K562 (cell line): ENCODE measurements at regions not wholly inside any gene's neighbourhood (a gene's known extent, or its start where the extent isn't known, plus 50 kb on each side); places are given as distances from the start of the nearest gene placed in this dataset.

ENCODE experiments used
- ATAC-seq: fragments of 200-7000 bp; cut with Tn5 transposase; 3 replicates; pipeline ENCODE4 v1.9.1; 2020; ENCODE audit warnings: moderate library complexity
- BruUV-seq: library from RNA; stranded (reverse); fragments of 400-500 nt; replicated peaks from 2 replicates; lab custom pipeline; 2021; lab: Mats Ljungman, UMichigan
- CTCF ChIA-PET: fragments of 300-600 bp; formaldehyde crosslinking; extraction: SDS; loops from one replicate; lab custom pipeline; 2021; ENCODE audit warnings: low intra/inter-chr PET ratio; lab: Yijun Ruan, JAX
- POLR2A ChIA-PET: fragments of 300-600, 350-650 bp; sonication (Branson Sonifier 250); formaldehyde crosslinking; extraction: SDS; loops from one replicate; lab custom pipeline; 2021; ENCODE audit warnings: antibody characterized with exemption, inconsistent platforms; lab: Yijun Ruan, JAX
- DNase-seq, 4 experiments: peaks; one replicate each; pipeline versions ENCODE4 v3.0.0 to v3.0.0-alpha.2; 2011 to 2018; ENCODE audit warnings: low spot score in 3 of 4, mixed read lengths in 3 of 4; ENCODE audit errors: extremely low read depth in 1 of 4
- FAIRE-seq: peaks from 2 replicates; lab custom pipeline; 2011; peaks lifted over from hg19 to GRCh38; lab: Jason Lieb, UNC
- H2AFZ ChIP-seq: 2 replicates; pipeline ENCODE4 v1.6.0; 2011; ENCODE audit warnings: low read depth, low read length, control low read depth, inconsistent platforms
- H3K27ac ChIP-seq: fragments of 200-600 bp; 3 replicates; pipeline ENCODE4 v1.8.0; 2011; ENCODE audit warnings: low read depth, mild to moderate bottlenecking, control low read depth, inconsistent platforms, low read length, moderate library complexity, mixed read lengths; ENCODE audit errors: extremely low read depth
- H3K27me3 ChIP-seq, 2 experiments: fragments of 300-600 bp in 1 of 2; 2 replicates in 1 of 2; 3 replicates in 1 of 2; pipeline versions ENCODE4 v1.6.0 to v1.8.0; 2011; ENCODE audit warnings: inconsistent platforms in 2 of 2, low read length in 2 of 2, mild to moderate bottlenecking in 1 of 2, mixed read lengths in 1 of 2, moderate library complexity in 1 of 2; ENCODE audit not compliant: control insufficient read depth in 2 of 2, insufficient read depth in 2 of 2
- H3K36me3 ChIP-seq: fragments of 300-600 bp; 3 replicates; pipeline ENCODE4 v1.8.0; 2011; ENCODE audit warnings: mild to moderate bottlenecking, low read length, inconsistent platforms; ENCODE audit not compliant: control insufficient read depth, insufficient read depth
- H3K4me1 ChIP-seq, 2 experiments: fragments of 200-600 bp in 1 of 2; replicated peaks in 1 of 2; 2 replicates in 1 of 2; 3 replicates in 1 of 2; pipeline versions ENCODE4 v1.5.1 to v1.8.0; 2011; ENCODE audit warnings: inconsistent platforms in 2 of 2, low read length in 2 of 2, mild to moderate bottlenecking in 1 of 2, mixed read lengths in 1 of 2, moderate library complexity in 1 of 2; ENCODE audit not compliant: control insufficient read depth in 2 of 2, insufficient read depth in 2 of 2
- H3K4me2 ChIP-seq: 2 replicates; pipeline ENCODE4 v1.6.1; 2011; ENCODE audit warnings: low read length, control low read depth, inconsistent platforms, mixed read lengths; ENCODE audit not compliant: insufficient read depth
- H3K4me3 ChIP-seq: fragments of 200-600 bp; sonication (generic), shearing (Covaris generic); 2 replicates; pipeline ENCODE4 v1.5.1; 2016; ENCODE audit warnings: control low read depth, inconsistent platforms
- H3K79me2 ChIP-seq: fragments of 200-600 bp; 3 replicates; pipeline ENCODE4 v1.8.0; 2011; ENCODE audit warnings: low read length, inconsistent platforms; ENCODE audit not compliant: control insufficient read depth, insufficient read depth
- H3K9ac ChIP-seq, 2 experiments: 2 replicates each; pipeline versions ENCODE4 v1.6.0 to v1.6.1; 2011; ENCODE audit warnings: low read depth in 2 of 2, low read length in 2 of 2, control low read depth in 1 of 2, inconsistent platforms in 1 of 2, mild to moderate bottlenecking in 1 of 2, mixed read lengths in 1 of 2; ENCODE audit not compliant: insufficient read depth in 1 of 2
- H3K9me1 ChIP-seq: one replicate; pipeline ENCODE4 v1.6.0; 2011; ENCODE audit warnings: inconsistent platforms, mild to moderate bottlenecking, low read length, moderate library complexity; ENCODE audit not compliant: control insufficient read depth, insufficient read depth
- H3K9me3 ChIP-seq: replicated peaks from 2 replicates; pipeline ENCODE4 v1.5.1; 2011; ENCODE audit warnings: low read depth, low read length, inconsistent platforms; ENCODE audit not compliant: control insufficient read depth, insufficient read depth
- H4K20me1 ChIP-seq: replicated peaks from 2 replicates; pipeline ENCODE4 v1.6.1; 2011; ENCODE audit warnings: low read length, inconsistent platforms, mixed read lengths; ENCODE audit not compliant: control insufficient read depth, insufficient read depth
- CREM ChIP-seq: IDR thresholded peaks from 2 replicates; pipeline ENCODE4 v1.6.1; 2014; ENCODE audit warnings: antibody characterized with exemption, low read depth
- HCFC1 ChIP-seq: IDR thresholded peaks from 2 replicates; pipeline ENCODE4 v1.6.1; 2012; ENCODE audit warnings: low read depth, low read length, improper control_type of control experiment
- RBM39 ChIP-seq: fragments of 200-400 bp; formaldehyde crosslinking; optimal IDR thresholded peaks from 2 replicates; pipeline ENCODE3; 2018; ENCODE audit warnings: low read depth, low read length
- RERE ChIP-seq: sonication (generic); formaldehyde crosslinking; IDR thresholded peaks from 2 replicates; pipeline ENCODE4 v1.8.0; 2023; ENCODE audit warnings: missing genetic modification reagents, mild to moderate bottlenecking, borderline replicate concordance
- ZNF165 ChIP-seq: fragments of 250-450 bp; sonication (Bioruptor Pico); IDR thresholded peaks from 2 replicates; pipeline ENCODE4 v1.4.0; 2020; ENCODE audit warnings: borderline replicate concordance
- ZNF277 ChIP-seq: fragments of 250-450 bp; sonication (Bioruptor Pico); IDR thresholded peaks from 2 replicates; pipeline ENCODE4 v1.8.0; 2022; ENCODE audit warnings: inconsistent platforms, mild to moderate bottlenecking, moderate library complexity, borderline replicate concordance
- in situ Hi-C: fragments of 300-500 bp; cut with MboI; formaldehyde crosslinking; loops from 4 replicates; pipeline ENCODE4 v1.15.0; 2018; ENCODE audit warnings: inconsistent platforms, mixed read lengths
- intact Hi-C: fragments of 100-400 bp; cut with micrococcal nuclease; formaldehyde crosslinking; loops from 2 replicates; pipeline ENCODE4 v1.14.2; 2022

- POLR2A ChIA-PET: no interaction called here
- Histone ChIP-seq H3K4me2 (no peak overlapping the region), H3K27ac (no peak overlapping the region), H4K20me1 (no peaks in the 10 kb centered on the region), H3K4me1 (no peaks in the 10 kb centered on the region), H2AFZ (no peak overlapping the region), H3K79me2 (no peaks in the 10 kb centered on the region), H3K9me1 (no peaks in the 10 kb centered on the region), H3K27me3 (no peaks in the 10 kb centered on the region), H3K36me3 (no peaks in the 10 kb centered on the region), H3K4me3 (no peak overlapping the region), H3K9me3 (no peaks in the 10 kb centered on the region), H3K9ac (no peak overlapping the region)
- BruUV-seq: no TSS peak
- in situ Hi-C loops: no loop called here
- DNase-seq: no peak
- ATAC-seq: no peak
- FAIRE-seq: no peak
- intact Hi-C loops: no loop called here
- CTCF ChIA-PET: no interaction called here
- TF ChIP-seq CREM (no peak), ZNF165 (CRISPR knock-in tag) (no peak), HCFC1 (no peak), ZNF277 (CRISPR knock-in tag) (no peak), RBM39 (no peak), RERE (CRISPR knock-in tag) (no peak)
Measured at GRCh38 chr4:66602622-66603021, 932.3 kb upstream of the EPHA5 start.
